CD4-positive, alpha-beta T cell (primary cell): ENCODE measurements at regions not wholly inside any gene's neighbourhood (a gene's known extent, or its start where the extent isn't known, plus 50 kb on each side); places are given as distances from the start of the nearest gene placed in this dataset.

ENCODE experiments used
- ATAC-seq: fragments of 200-7000 bp; cut with Tn5 transposase; one replicate; pipeline ENCODE4 v1.10.0; 2022; ENCODE audit warnings: mild to moderate bottlenecking; ENCODE audit not compliant: poor library complexity
- CTCF ChIA-PET: fragments of 350-600 bp; sonication (Branson Sonifier 250); formaldehyde crosslinking; loops from one replicate; lab custom pipeline; 2021; ENCODE audit warnings: antibody characterized with exemption, inconsistent platforms; lab: Charles Lee
- POLR2A ChIA-PET: fragments of 350-600 bp; sonication (Branson Sonifier 250); formaldehyde crosslinking; loops from one replicate; lab custom pipeline; 2021; ENCODE audit warnings: antibody characterized with exemption, inconsistent platforms; lab: Charles Lee
- DNase-seq, 14 experiments: peaks; one replicate each; pipeline ENCODE4 v3.0.0-alpha.2; 2013 to 2020; ENCODE audit warnings: mixed read lengths in 2 of 14
- H3K27ac ChIP-seq, 2 donors: one replicate each; pipeline versions ENCODE4 v1.5.1 to v1.7.0; 2013; ENCODE audit warnings: low read length in 2 of 2, low read depth in 1 of 2, mild to moderate bottlenecking in 1 of 2
- H3K27me3 ChIP-seq, 2 experiments: 1 replicate in 1 of 2; 2 replicates in 1 of 2; pipeline versions ENCODE4 v1.6.1 to v1.7.0; 2013; ENCODE audit warnings: low read length in 2 of 2, control low read depth in 1 of 2, mild to moderate bottlenecking in 1 of 2, moderate library complexity in 1 of 2; ENCODE audit not compliant: insufficient read depth in 2 of 2, control insufficient read depth in 1 of 2
- H3K36me3 ChIP-seq: one replicate; pipeline ENCODE4 v1.6.1; 2013; ENCODE audit warnings: low read length, control low read depth; ENCODE audit not compliant: insufficient read depth
- H3K4me1 ChIP-seq: one replicate; pipeline ENCODE4 v1.6.1; 2013; ENCODE audit warnings: low read length, control low read depth; ENCODE audit not compliant: insufficient read depth
- H3K4me3 ChIP-seq: one replicate; pipeline ENCODE4 v1.5.1; 2013; ENCODE audit warnings: mild to moderate bottlenecking, low read length, moderate library complexity
- H3K9me3 ChIP-seq, 2 experiments: 1 replicate in 1 of 2; 2 replicates in 1 of 2; pipeline versions ENCODE4 v1.6.1 to v1.7.0; 2013; ENCODE audit warnings: low read length in 2 of 2, mild to moderate bottlenecking in 2 of 2, control low read depth in 1 of 2, moderate library complexity in 1 of 2; ENCODE audit not compliant: control insufficient read depth in 1 of 2, insufficient read depth in 1 of 2
- H3K27ac Mint-ChIP-seq: one replicate; pipeline ENCODE4 v1.8.0; 2020; ENCODE audit warnings: mixed read lengths
- H3K27me3 Mint-ChIP-seq: one replicate; pipeline ENCODE4 v1.8.0; 2021; ENCODE audit warnings: mixed read lengths
- H3K36me3 Mint-ChIP-seq: one replicate; pipeline ENCODE4 v1.8.0; 2021; ENCODE audit warnings: low read depth, mixed read lengths
- H3K4me1 Mint-ChIP-seq: one replicate; pipeline ENCODE4 v1.8.0; 2021; ENCODE audit warnings: low read depth, mixed read lengths
- H3K4me3 Mint-ChIP-seq: one replicate; pipeline ENCODE4 v1.8.0; 2020; ENCODE audit warnings: mild to moderate bottlenecking, mixed read lengths
- H3K9me3 Mint-ChIP-seq: one replicate; pipeline ENCODE4 v1.8.0; 2020; ENCODE audit warnings: mixed read lengths
- CTCF ChIP-seq: fragments of 200-600 bp; IDR thresholded peaks from one replicate; pipeline ENCODE4 v1.8.0; 2022; ENCODE audit warnings: antibody characterized with exemption, mild to moderate bottlenecking
- intact Hi-C, 2 experiments: fragments of 100-400 bp; cut with DNase I in 1 of 2; cut with micrococcal nuclease in 1 of 2; formaldehyde crosslinking; loops; one replicate each; pipeline versions ENCODE4 v1.15.1 to v1.9.0; 2023 to 2025; cut with DNase I, micrococcal nuclease

- ATAC-seq (no peak), DNase-seq (no peak)
- H3K4me3 ChIP-seq, result no peak overlapping the region
- no peak overlapping the region for H3K27ac ChIP-seq
- ChIA-PET POLR2A (no interaction called here), CTCF (no interaction called here)
- no peaks in the 10 kb centered on the region for H3K36me3 Mint-ChIP-seq
- peaks cover 8% of the 10 kb centered on the region for H3K9me3 Mint-ChIP-seq
- H3K27me3 ChIP-seq, result peaks cover 0 to 3% of the 10 kb centered on the region in 2 experiments
- H3K4me1 ChIP-seq, result no peaks in the 10 kb centered on the region
- intact Hi-C loops, result no loop called here
- no peak for TF ChIP-seq CTCF
- peaks cover 3 to 8% of the 10 kb centered on the region in 2 experiments for H3K9me3 ChIP-seq
- no peak overlapping the region for H3K27ac Mint-ChIP-seq
- H3K4me1 Mint-ChIP-seq, result no peaks in the 10 kb centered on the region
- no peak overlapping the region for H3K4me3 Mint-ChIP-seq
- H3K27me3 Mint-ChIP-seq, result no peaks in the 10 kb centered on the region
- H3K36me3 ChIP-seq, result no peaks in the 10 kb centered on the region
These were observed 110.7 kb downstream of the MFAP3L start for GRCh38 chr4:169915545-169915944.

- Histone ChIP-seq H3K27ac (no peak overlapping the region), H3K27me3 (peaks cover 0 to 3% of the 10 kb centered on the region in 2 experiments), H3K36me3 (no peaks in the 10 kb centered on the region), H3K4me3 (no peak overlapping the region), H3K9me3 (peaks cover 3 to 8% of the 10 kb centered on the region in 2 experiments), H3K4me1 (no peaks in the 10 kb centered on the region)
- no peaks in the 10 kb centered on the region for H3K4me1 Mint-ChIP-seq
- H3K36me3 Mint-ChIP-seq, result no peaks in the 10 kb centered on the region
- H3K27ac Mint-ChIP-seq, result no peak overlapping the region
- POLR2A ChIA-PET, result no interaction called here
- ATAC-seq (no peak), DNase-seq (no peak)
- H3K9me3 Mint-ChIP-seq, result peaks cover 8% of the 10 kb centered on the region
- CTCF ChIA-PET, result interaction anchor here (0.6 kb wide), 1 partner anchor 336 kb away, joined by 3 read pairs; no protein-coding TSS in a partner anchor
- no peak overlapping the region for H3K4me3 Mint-ChIP-seq
- TF ChIP-seq CTCF, result no peak
- intact Hi-C loops, result no loop called here
- no peaks in the 10 kb centered on the region for H3K27me3 Mint-ChIP-seq
These were observed 111.3 kb downstream of the MFAP3L start for GRCh38 chr4:169914866-169915265.

GRCh38 chr4:169912996-169913395 is 113.2 kb downstream of the MFAP3L start:
- Histone ChIP-seq H3K4me1 (no peaks in the 10 kb centered on the region), H3K4me3 (no peak overlapping the region), H3K27me3 (peaks cover 0 to 3% of the 10 kb centered on the region in 2 experiments), H3K36me3 (no peaks in the 10 kb centered on the region), H3K9me3 (peaks cover 3 to 8% of the 10 kb centered on the region in 2 experiments), H3K27ac (no peak overlapping the region)
- no peaks in the 10 kb centered on the region for H3K36me3 Mint-ChIP-seq
- intact Hi-C loops, result no loop called here
- TF ChIP-seq CTCF, result no peak
- no peak for ATAC-seq
- no peaks in the 10 kb centered on the region for H3K27me3 Mint-ChIP-seq
- DNase-seq, result no peak
- H3K9me3 Mint-ChIP-seq, result peaks cover 8% of the 10 kb centered on the region
- POLR2A ChIA-PET, result no interaction called here
- CTCF ChIA-PET, result no interaction called here
- H3K4me1 Mint-ChIP-seq, result no peaks in the 10 kb centered on the region
- no peak overlapping the region for H3K4me3 Mint-ChIP-seq
- no peak overlapping the region for H3K27ac Mint-ChIP-seq
